Activated CD8-positive, alpha-beta memory T cell treated with anti-CD3 and anti-CD28 coated beads for 24 hours (primary cell): ENCODE measurements at regions not wholly inside any gene's neighbourhood (a gene's known extent, or its start where the extent isn't known, plus 50 kb on each side); places are given as distances from the start of the nearest gene placed in this dataset.
"Not testable (repeated sequence)": the region's sequence is repeated elsewhere in the genome, so short reads cannot be mapped to it uniquely, and the experiment has no call there.

Experiments
- DNase-seq: peaks from one replicate; pipeline ENCODE4 v3.0.0-alpha.2; 2020

DNA sequence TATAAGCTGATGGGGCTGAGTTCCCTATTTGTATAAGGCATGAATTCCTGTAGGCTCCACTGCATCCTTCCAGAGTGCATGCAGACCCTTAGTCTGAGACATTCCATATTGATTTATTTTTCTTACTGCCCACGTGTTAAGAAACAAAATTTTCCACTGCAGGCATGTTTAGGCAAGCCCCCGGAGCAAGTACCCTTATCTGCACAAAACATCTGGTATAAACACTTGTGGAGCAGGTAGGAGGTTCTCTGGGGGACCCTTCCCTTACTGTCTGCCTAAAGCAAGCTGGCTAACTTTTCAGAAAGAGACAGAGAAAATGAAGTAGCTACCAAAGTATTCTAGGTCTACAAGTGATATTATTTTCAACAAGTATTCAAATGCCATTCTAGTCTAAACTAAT is 571.0 kb upstream of the TPTE start:
- DNase-seq = not testable (repeated sequence)

DNA sequence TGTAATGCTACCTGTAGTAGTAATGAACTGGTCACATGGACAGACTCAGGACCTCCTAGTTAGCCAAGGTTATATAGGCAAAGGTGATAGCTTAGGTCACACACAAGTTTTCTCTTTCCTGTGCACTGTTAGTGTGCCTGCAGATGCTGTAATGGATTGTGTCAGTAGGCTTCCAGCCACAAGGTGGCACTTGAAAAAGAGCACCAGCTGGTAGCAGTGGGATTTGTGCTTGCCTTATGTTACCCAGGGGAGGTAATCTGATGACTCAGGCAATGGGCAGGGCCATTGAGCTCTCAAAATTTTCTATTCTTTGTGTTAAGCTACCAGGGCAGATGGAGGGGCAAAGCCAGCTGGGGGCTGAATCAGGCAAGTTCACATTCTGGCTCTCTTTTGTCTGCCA is 562.6 kb upstream of the TPTE start:
- not testable (repeated sequence) for DNase-seq

DNA sequence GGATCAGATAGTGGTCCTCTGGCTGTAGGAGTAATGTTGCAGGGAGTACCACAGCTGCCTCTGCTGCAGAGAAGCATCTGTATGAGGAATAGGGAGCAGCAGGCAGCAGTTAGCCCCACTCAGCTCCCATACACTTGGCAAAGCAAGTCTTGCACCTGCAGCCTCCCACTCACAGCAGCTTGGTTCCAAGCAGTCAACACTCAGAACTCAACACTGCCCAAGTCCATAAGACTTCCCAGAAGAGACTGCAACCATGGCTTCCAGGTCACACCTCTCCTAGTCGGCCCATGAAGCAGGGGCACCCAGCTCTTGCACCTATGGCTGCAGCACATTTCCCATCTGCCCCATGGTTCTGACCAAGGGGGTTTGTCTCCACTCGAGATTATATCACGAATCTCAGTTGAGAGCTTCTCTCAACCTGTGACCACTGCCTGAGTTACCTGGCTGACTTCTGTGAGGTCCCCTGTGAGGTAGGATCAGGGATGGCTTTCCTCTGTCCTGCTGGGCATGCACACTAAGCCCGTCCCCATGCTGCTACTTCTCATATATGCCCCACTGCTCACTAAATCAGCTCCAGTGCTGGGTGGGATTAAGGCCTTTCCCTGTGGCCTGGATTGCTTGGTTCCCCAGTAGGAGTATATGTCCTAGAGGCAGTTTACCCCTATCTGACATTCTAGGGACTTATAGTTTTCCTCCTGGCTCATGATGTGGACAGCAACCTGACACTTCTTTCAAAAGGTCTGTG is 562.0 kb upstream of the TPTE start:
- not testable (repeated sequence) for DNase-seq

DNA sequence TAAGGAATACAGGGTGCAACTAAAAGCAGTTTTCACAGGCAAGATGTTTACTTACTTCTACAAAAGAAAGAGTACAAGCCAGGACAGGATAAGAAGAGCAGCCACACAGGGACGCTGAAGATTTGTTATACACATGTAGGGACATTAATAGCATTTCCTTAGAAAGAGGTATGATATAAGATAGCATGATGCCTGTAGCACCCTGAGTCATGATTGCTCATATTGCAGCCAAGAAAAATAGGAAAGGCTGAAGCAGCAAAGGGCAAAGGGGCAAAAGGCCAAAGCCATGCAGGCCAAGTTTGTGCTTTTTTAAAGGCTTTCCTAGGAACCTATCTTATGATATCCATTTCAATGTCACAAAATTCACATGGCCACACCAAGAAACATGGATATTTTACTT is 552.0 kb upstream of the TPTE start:
- not testable (repeated sequence) for DNase-seq

DNA sequence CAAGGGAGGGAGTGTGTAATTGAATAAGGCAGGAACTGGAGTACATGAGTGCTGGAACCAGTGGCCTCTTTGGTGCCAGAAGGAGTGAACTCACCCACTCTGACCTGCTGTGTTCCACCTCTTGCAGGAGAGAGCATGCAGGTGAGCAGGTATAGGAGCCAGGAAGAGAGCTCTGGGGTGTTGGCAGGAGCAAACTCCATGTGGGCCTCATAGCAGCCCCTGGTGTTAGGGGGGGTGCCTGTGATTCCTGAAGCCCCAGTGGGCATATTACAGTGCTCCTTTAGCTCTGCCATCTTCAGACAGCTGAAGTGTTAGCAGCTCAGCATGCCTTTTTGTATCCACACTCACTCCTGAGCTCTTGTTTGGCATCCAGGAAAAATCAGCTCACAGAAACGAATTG is 549.4 kb upstream of the TPTE start:
- DNase-seq = not testable (repeated sequence)

DNA sequence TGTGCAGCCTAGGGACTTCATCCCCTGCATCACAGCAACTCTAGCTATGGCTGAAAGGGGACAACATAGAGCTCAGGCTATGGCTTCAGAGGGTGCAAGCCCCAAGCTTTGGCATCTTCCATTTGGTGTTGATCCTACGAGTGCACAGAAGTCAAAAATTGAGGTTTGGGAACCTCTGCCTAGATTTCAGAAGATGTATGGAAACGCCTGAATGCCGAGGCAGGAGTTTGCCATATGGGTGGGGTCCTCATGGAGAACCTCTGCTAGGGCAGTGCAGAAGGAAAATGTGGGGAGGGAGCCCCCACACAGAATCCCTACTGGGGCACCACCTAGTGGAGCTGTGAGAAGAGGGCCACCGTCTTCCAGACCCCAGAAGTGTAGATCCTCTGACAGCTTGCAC is 543.0 kb upstream of the TPTE start:
- not testable (repeated sequence) for DNase-seq

DNA sequence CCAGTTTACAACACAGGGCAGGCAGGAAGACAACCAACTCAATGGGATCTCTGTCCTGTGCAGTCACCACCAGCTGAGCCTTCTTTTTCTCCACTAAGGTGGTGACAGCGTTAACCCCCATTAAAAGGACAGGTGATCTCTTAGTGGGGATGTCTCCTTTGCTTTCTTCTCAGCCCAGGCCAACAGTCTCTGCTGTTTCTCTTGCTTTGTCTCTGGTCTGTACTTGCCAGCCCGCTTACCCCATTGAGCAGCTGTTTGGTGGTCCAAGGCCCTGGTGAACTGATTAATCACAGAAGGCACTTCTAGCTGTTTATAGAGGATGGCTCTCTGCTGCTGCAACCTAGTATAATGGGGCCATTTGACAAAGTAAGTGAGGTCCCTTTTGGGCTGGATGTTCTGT is 523.9 kb upstream of the TPTE start:
- DNase-seq = not testable (repeated sequence)

DNA sequence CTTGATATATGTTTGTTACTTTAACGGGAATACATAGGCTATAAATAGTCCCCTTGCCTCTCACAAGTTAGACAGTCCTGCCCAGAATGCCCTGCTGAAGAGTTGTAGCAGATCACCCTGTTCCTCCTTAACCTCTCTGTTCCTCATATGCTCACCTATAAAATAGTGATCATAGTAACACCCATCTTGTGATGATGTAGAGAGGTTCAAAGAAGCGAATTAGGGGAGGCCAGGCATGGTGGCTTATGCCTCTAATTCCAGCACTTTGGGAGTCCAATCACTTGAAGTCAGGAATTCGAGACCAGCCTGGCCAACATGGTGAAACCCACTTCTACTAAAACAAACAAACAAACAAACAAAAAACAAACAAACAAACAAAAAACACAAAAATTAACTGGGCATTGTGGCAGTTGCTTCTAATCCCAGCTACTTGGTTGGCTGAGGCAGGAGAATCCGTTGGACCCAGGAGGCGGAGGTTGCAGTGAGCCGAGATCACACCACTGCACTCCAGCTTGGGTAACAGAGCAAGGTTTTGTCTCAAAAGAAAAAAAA is 518.5 kb upstream of the TPTE start:
- not testable (repeated sequence) for DNase-seq

DNA sequence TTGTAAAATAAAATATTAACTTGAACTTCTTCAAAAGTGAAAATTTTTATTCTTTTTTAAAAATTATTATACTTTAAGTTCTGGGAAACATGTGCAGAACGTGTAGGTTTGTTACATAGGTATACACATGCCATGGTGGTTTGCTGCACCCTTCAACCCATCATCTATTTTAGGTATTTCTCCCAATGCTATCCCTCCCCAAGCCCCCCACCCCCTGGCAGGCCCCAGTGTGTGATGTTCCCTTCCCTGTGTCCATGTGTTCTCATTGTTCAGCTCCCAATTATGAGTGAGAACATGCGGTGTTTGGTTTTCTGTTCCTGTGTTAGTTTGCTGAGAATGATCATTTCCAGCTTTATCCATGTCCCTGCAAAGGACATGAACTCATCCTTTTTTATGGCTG is 515.6 kb upstream of the TPTE start:
- not testable (repeated sequence) for DNase-seq

DNA sequence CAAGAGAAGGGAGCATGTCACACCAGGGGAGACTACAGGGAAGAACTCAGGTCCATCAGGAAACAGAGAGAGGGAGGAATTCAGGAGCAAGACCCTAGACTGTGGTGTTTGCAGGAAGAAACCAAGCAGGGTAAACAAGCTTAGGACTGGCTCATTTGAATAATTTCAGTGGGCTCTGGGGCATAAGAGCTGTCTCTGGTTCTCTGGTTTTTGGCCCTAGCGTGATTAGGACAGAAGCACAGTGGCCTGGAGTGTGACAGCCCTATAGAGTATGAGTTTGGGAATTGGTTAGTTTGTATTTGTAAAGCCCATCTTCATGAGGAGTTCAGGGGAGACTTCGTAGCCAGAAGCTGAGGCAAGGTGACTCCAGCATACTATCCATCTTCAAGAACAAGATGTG is 504.4 kb upstream of the TPTE start:
- DNase-seq = not testable (repeated sequence)

DNA sequence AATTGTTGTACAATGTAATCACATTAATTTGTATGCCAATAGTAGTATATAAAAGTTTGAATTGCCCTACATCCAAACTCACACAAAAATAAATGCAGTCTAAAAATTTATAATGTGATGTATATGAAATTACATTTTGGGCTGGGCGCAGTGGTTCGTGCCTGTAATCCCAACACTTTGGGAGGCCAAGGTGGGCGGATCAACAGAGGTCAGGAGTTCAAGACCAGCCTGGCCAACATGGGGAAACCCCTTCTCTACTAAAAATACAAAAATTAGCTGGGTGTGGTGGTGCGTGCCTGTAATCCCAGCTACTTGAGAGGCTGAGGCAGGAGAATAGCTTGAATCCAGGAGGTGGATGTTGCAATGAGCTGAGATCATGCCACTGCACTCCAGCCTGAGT is 503.6 kb upstream of the TPTE start:
- DNase-seq = not testable (repeated sequence)

DNA sequence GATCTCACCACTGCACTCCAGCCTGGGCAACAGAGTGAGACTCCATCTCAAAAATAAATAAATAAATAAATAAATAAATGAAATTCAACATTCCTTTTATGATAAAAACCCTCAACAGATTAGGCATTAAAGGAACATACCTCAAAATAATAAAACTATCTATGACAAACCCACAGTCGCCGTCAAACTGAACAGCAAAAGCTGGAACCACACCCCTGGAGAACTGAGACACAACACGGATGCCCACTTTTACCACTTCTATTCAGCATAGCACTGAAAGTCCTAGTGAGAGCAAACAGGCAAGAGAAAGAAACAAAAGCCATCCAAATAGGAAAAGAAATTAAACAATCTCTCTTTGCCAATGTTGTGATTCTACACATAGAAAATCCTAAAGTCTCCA is 499.9 kb upstream of the TPTE start:
- DNase-seq = not testable (repeated sequence)

DNA sequence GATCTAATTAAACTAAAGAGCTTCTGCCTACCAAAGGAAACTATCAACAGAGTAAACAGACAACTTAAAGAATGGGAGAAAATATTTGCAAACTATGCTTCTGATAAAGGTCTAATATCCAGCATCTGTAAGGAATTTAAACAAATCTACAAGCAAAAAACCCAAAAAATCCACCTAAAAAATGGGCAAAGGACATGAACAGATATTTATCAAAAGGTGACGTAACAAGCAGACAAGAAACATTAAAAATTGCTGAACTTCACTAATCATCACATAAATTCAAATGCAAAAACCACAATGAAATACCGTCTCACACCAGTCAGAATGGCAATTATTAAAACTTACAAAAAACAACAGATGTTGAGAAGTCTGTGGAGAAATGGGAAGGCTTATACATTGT is 498.6 kb upstream of the TPTE start:
- DNase-seq = not testable (repeated sequence)
